ENCODE measurements at regions not wholly inside any gene's neighbourhood (a gene's known extent, or its start where the extent isn't known, plus 50 kb on each side); places are given as distances from the start of the nearest gene placed in this dataset.
"Not testable (repeated sequence)": the region's sequence is repeated elsewhere in the genome, so short reads cannot be mapped to it uniquely, and the experiment has no call there.

GRCh38 chr4:112038861-112039260 lies 106.4 kb upstream of the FAM241A start:
- FAIRE-seq (no peak), DNase-seq (ENCODE audit: low read depth, low spot score) (no peak)
- no peaks in the 10 kb centered on the region for H3K4me1 ChIP-seq (ENCODE audit: control insufficient read depth, extremely low read depth, insufficient read depth, low read length)
- H3K27ac ChIP-seq (ENCODE audit: insufficient read depth, low read depth, low read length) = no peak overlapping the region
- no TSS peak for BruUV-seq (replicated peaks)
- peaks cover 0 to 3% of the 10 kb centered on the region in 2 experiments for H3K27me3 ChIP-seq (ENCODE audit: control insufficient read depth in 2 of 2, insufficient read depth in 2 of 2, low read length in 2 of 2)
- H2AFZ ChIP-seq (ENCODE audit: low read depth, low read length) = no peak overlapping the region
- no peaks in the 10 kb centered on the region for H3K9me3 ChIP-seq (replicated peaks; ENCODE audit: control insufficient read depth, insufficient read depth, low read length)
- ChIA-PET POLR2A (no interaction called here), CTCF (interaction anchor here (1.3 to 2.6 kb wide), 2 partner anchors 21 to 184 kb away, joined by 6 to 7 read pairs; no protein-coding TSS in a partner anchor)
- H3K4me2 ChIP-seq (ENCODE audit: insufficient read depth, low read length) = no peak overlapping the region
- H3K4me3 ChIP-seq (replicated peaks in 1 of 3; ENCODE audit: insufficient read depth in 1 of 3, low read depth in 1 of 3, low read length in 3 of 3) = no peak overlapping the region
- H3K36me3 ChIP-seq (ENCODE audit: control insufficient read depth in 2 of 2, extremely low read depth in 1 of 2, insufficient read depth in 2 of 2, low read length in 2 of 2) = no peaks in the 10 kb centered on the region
- no peaks in the 10 kb centered on the region for H3K79me2 ChIP-seq (ENCODE audit: control insufficient read depth, insufficient read depth, low read length)
- intact Hi-C loops (cut with micrococcal nuclease) = loop anchor here (10.0 kb wide), 2 partner anchors 874 to 1524 kb away; no protein-coding TSS in a partner anchor
- no peaks in the 10 kb centered on the region for H3K9me1 ChIP-seq (replicated peaks; ENCODE audit: control insufficient read depth, extremely low read depth, insufficient read depth, low read length)
- no peak for TF ChIP-seq MAX (IDR thresholded peaks at IDR 0.05; ENCODE audit: insufficient read depth, insufficient read length)
- TF ChIP-seq GATA2 (IDR thresholded peaks at IDR 0.05; ENCODE audit: insufficient read depth, insufficient read length, low read depth, low read length) = no peak
- no peak for TF ChIP-seq JUN (IDR thresholded peaks at IDR 0.05; ENCODE audit: borderline replicate concordance, insufficient read depth, insufficient read length, low read depth)
- no peak for TF ChIP-seq FOS (IDR thresholded peaks at IDR 0.05; ENCODE audit: borderline replicate concordance, insufficient read depth, low read length)
- no peak for TF ChIP-seq POLR2AphosphoS5 (IDR thresholded peaks at IDR 0.05; ENCODE audit: insufficient read depth, low read depth, low read length)
- no peak for TF ChIP-seq POLR2A (IDR thresholded peaks at IDR 0.05; ENCODE audit: low read depth, low read length)
- dilution Hi-C loops (cut with MboI; ENCODE audit: extremely low pct_ligation_motif_present, low sequenced_read_pairs) = no loop called here
- H3K9ac ChIP-seq (replicated peaks; ENCODE audit: extremely low read depth, insufficient read depth, low read length) = no peak overlapping the region
- H4K20me1 ChIP-seq (replicated peaks; ENCODE audit: control insufficient read depth, extremely low read depth, insufficient read depth, low read length) = no peaks in the 10 kb centered on the region

GRCh38 chr4:112049119-112049518 lies 96.1 kb upstream of the FAM241A start:
- FAIRE-seq; H3K4me3 ChIP-seq (replicated peaks in 1 of 3; ENCODE audit: insufficient read depth in 1 of 3, low read depth in 1 of 3, low read length in 3 of 3); intact Hi-C loops (cut with micrococcal nuclease); H2AFZ ChIP-seq (ENCODE audit: low read depth, low read length); H3K79me2 ChIP-seq (ENCODE audit: control insufficient read depth, insufficient read depth, low read length); H3K4me2 ChIP-seq (ENCODE audit: insufficient read depth, low read length); H3K9me3 ChIP-seq (replicated peaks; ENCODE audit: control insufficient read depth, insufficient read depth, low read length); H4K20me1 ChIP-seq (replicated peaks; ENCODE audit: control insufficient read depth, extremely low read depth, insufficient read depth, low read length); H3K27ac ChIP-seq (ENCODE audit: insufficient read depth, low read depth, low read length); dilution Hi-C loops (cut with MboI; ENCODE audit: extremely low pct_ligation_motif_present, low sequenced_read_pairs); H3K4me1 ChIP-seq (ENCODE audit: control insufficient read depth, extremely low read depth, insufficient read depth, low read length); H3K27me3 ChIP-seq (ENCODE audit: control insufficient read depth in 2 of 2, insufficient read depth in 2 of 2, low read length in 2 of 2); H3K9ac ChIP-seq (replicated peaks; ENCODE audit: extremely low read depth, insufficient read depth, low read length); H3K9me1 ChIP-seq (replicated peaks; ENCODE audit: control insufficient read depth, extremely low read depth, insufficient read depth, low read length); H3K36me3 ChIP-seq (ENCODE audit: control insufficient read depth in 2 of 2, extremely low read depth in 1 of 2, insufficient read depth in 2 of 2, low read length in 2 of 2); POLR2A ChIA-PET; DNase-seq (ENCODE audit: low read depth, low spot score); BruUV-seq (replicated peaks): not testable (repeated sequence)
- CTCF ChIA-PET = interaction anchor here (2.7 kb wide), 1 partner anchor 11 kb away, joined by 10 read pairs; no protein-coding TSS in a partner anchor

Data from endothelial cell of umbilical vein (primary cell).